HG02610 (cell line): ENCODE measurements at regions not wholly inside any gene's neighbourhood (a gene's known extent, or its start where the extent isn't known, plus 50 kb on each side); places are given as distances from the start of the nearest gene placed in this dataset.
"Not testable (repeated sequence)": the region's sequence is repeated elsewhere in the genome, so short reads cannot be mapped to it uniquely, and the experiment has no call there.

Experiments used
- ATAC-seq: cut with Tn5 transposase; IDR thresholded peaks from one replicate; pipeline ENCODE4 v1.9.1; 2021; ENCODE audit warnings: mild to moderate bottlenecking, moderate library complexity; ENCODE audit not compliant: unreplicated experiment

DNA sequence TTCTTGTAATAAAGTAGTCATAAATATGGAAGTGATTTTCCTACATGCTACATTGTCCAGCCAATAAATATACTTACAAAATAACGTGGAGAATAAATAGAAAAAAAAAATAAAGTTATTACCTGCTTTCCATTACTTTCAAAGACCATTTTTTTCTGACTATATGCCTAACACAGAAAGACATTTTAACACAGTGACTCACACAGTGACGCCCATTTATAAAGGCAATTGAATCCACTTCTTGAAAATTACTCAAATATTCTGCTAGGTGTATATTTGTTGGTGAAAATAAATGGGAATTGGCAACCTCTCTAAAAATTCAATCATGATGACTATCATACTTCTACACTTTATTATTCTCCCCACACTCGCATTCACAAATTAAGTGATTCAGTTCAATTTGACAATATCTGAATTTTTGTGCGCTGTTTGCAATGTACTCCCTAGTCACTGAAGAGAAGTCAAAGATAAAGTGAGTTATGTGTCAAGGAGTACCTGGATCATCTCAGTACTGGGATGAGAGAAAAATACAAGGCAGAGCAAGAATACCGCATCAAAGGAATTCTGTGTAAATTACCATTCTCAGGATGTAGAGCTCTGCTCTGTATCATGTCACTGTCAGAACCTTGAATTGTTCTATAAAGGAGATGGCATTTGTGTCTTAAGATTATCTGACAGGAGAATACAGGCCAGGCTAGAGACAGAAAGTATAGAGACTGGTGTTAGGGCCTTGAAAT is 642.7 kb downstream of the IPMK start:
- ATAC-seq: no peak

GRCh38 chr10:57624066-57624465 is 643.6 kb downstream of the IPMK start:
- ATAC-seq: no peak

GRCh38 chr10:57621466-57621865 is 646.2 kb downstream of the IPMK start:
- ATAC-seq: no peak

GRCh38 chr10:57605948-57606485 is 661.7 kb downstream of the IPMK start:
- no peak for ATAC-seq

- no peak for ATAC-seq
Observed at GRCh38 chr10:57599440-57599839, 668.3 kb downstream of the IPMK start.

DNA sequence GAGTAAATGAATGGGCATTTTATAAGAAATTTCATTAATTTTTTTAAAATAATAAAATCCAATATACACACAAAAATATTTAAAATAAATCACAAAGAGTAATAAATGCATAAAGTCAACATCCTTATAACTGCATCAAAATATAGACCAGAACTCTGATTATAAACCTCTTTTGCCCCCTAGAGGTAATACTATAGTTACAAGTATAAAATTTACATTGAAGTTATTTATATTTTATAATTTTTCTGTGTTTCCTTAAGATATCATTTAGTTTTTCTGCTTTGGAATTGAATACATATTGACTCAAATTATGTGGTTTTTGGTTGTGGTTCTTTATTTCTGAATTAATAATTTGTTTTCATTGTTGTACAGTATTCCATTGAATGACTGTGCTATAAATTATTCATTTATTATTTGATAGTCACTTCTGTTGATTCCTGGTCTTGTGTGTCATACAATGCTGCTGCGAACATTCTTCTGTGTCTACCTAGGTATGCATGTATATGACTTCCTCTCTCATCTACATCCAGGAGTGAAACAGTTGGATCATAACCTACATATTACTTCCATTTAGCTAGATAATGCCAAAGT is 673.6 kb downstream of the IPMK start:
- ATAC-seq: no peak

- ATAC-seq: no peak
Observed at GRCh38 chr10:57579926-57580325, 687.8 kb downstream of the IPMK start.

DNA sequence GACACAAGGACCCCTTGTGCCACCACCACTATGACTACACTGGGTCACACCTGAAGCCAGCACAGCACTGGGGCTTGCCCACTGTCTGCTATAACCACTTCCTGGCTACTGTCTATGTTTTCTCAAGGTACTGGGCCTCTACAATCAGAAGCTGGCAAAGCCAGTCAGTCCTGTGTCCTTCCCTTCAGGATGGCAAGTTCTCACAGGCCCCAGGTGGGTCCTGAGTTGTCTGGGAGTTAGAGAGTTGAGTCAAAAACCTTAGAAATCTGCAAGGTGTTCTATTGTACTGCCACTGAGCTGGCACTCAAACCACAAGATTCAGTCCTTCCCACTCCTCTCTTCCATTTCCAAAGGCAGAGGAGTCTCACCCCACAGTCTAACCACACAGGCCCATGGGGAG is 705.5 kb downstream of the IPMK start:
- ATAC-seq: no peak

DNA sequence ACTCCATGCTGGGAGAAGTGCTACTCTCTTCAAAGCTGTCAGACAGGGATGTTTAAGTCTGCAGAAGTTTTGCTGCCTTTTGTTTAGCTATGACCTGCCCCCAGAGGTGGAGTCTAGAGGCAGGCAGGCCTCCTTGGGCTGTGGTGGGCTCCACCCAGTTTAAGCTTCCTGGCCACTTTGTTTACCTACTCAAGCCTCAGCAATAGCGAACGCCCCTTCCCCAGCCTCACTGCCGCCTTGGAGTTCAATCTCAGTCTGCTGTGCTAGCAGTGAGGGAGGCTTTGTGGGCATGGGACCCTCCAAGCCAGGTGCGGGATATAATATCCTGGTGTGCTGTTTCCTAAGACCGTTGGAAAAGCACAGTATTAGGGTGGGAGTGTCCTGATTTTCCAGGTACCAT is 715.9 kb downstream of the IPMK start:
- not testable (repeated sequence) for ATAC-seq

DNA sequence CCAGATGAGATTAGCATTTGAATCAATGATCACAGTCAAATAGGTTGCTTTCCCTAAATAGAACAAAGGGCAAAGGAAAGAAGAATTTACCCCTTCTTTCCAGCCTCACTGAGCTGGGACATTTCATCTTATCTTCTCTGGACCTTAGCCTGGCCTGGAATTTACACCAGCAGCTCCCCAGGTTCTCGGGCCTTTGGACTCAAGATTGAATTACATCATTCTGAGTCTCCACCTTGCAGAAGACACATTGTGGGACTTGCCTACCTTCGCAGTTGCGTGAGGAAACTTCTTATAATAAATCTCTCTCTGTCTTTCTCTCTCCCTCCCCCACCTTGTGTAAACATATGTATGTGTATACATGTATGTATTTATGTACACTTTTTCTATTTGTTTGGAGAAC is 732.4 kb downstream of the IPMK start:
- no peak for ATAC-seq

- ATAC-seq: no peak
Observed at GRCh38 chr10:57513637-57514036, 754.1 kb downstream of the IPMK start.

DNA sequence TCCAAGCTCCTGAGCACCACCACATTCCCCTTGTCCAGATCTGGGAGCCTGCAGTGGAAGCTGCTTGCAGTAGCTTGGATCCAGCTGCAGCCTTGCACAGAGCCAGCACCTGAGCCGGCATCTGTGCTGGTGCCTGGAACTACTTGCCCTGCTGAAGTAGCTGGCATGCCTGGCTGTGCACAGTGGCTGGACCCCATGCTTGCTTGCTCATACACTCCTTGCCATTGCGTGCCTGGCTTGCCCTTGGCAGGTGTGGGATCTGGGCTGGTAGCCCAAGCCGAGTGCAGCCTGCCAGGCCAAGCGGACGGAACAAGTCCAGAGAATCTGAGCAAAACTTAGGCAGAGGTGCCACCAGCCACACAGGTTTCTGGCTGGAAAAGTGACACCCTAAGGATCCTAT is 759.9 kb downstream of the IPMK start:
- ATAC-seq: no peak

DNA sequence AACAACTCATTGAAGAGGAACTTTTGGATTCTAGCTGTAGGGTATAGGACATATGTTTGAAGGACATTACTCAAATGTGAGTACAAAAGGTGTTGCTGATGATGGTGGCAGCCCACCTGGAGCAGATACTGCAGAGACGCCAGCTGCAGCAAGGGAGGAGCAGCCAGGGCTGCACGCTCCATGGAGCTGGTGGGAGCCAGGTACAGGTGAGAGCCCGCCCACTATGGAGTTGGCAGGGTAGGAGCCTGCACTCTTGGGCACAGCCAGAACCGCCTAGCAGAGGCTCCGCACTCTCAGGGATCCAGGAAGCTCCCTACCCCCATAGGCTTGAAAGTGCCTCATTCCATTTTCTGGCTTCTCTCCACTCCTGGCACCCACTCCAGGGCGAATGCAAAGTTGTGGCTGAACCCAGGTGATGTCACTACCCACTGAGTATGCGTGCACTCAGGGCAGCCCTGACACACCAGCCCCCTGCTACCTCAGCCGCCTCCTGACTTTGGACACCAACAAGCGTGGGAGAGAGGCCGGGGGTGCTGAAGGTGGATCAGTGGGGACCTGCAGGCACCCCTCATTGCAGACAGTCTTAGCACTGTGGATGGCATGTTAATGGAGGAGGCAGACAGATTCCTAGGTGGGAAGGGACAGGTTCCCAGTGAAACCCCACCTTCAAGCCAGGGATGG is 761.1 kb downstream of the IPMK start:
- no peak for ATAC-seq

DNA sequence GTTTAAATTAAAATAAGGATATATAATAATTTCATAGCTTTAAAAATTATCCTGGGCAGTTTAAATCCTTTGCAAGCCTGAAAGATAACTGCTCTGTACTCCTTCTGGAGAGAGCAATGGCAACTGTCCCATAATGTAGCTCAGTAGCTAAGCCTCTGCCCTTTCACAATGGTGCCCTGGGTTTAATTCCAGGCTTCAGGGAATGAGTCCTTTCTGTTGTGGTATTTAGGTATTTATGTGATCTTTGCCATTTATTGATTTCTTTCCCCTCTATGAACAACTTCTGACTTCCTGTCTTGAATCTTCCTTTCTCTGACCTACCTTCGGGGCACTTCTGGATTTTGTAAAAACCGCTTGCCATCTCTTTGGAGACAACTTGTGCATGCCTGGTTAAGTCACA is 773.2 kb downstream of the IPMK start:
- no peak for ATAC-seq

GRCh38 chr10:57482259-57482658 is 785.4 kb downstream of the IPMK start:
- ATAC-seq: no peak

DNA sequence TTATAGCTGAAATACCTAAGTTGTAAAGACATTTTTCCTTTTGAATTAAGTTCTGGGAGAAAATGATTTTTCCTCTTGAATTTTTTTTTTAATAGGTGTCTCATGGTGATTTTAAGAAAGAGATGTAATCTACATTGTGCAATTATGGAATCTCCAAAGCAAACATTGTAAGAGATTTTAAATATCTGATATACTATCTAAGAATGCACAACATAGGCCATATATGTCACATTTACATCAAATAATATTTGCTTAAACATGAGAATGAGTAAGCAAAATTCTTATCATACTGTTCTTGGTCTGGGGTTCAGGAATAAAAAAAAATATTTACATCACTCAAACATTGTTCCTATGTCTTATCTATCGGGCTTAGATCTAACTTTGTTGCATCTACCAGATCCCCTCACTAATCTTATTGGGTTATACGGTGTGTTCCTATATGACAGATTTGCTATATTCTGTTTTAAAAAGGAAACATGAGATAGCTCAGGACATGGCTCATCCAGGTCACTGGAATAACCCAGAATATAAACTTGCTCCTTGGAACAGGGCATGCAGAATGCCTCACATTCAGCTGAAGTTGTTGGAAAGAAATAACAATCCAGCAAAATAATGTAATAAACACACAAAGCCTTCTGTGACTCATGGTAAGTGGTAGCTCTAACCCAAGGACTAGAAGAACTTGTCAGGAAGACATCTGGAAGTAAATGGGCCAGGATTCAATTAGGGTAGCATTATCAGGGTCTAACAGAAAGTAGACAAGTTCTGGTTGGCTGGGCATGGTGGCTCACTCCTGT is 794.7 kb downstream of the IPMK start:
- ATAC-seq: no peak

GRCh38 chr10:57468894-57469432 is 798.7 kb downstream of the IPMK start:
- ATAC-seq: no peak

- ATAC-seq: no peak
Observed at GRCh38 chr10:57465155-57465554, 802.5 kb downstream of the IPMK start.

DNA sequence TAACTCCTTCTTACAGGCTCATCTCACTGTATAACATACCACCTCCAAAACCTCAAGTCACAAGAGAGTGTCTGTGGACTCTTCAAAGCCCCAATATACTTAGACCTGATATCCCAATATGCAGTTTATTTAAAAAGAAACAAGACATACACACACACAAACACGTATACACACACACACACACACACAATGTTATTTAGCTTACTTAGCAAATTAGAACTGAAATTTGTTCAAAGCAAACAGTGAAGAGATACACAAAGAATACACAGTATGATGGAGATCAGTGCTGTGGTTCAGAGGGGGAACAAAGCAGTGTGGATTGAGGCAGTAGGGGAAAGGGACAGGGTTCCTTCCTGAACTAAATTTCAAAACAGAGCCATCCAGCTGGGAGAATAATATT is 807.2 kb downstream of the IPMK start:
- ATAC-seq: no peak

- peak; percentile 89 for ATAC-seq
Observed at GRCh38 chr10:57457972-57458512, 809.7 kb downstream of the IPMK start.

DNA sequence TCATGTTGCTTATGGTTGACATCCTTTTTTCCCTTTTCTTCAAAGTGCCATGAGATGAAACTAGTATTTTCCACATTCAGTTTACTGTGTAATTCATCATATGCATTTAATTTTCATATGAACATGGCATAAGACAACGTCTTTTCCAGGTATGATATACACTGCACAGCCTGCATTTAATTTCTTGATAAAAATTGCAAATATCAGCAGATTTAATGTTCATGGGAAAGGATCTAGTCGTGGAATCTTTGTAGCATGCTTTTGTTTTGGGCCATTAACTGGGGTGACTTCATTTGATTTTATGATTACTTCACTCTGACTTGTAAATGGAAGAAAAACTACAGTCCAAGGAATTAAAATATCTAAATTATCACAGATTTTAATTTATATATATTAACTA is 837.3 kb downstream of the IPMK start:
- ATAC-seq: no peak
